Esophagus squamous epithelium (tissue), 4 donors: ENCODE measurements at regions not wholly inside any gene's neighbourhood (a gene's known extent, or its start where the extent isn't known, plus 50 kb on each side); places are given as distances from the start of the nearest gene placed in this dataset.

Source experiments
- POLR2A ChIP-seq, 4 donors: fragments of 450-650 bp; IDR thresholded peaks; one replicate each; pipeline ENCODE4 v1.6.1; 2017; ENCODE audit warnings: antibody characterized with exemption in 4 of 4, mild to moderate bottlenecking in 4 of 4, moderate library complexity in 3 of 4
- TF ChIP-seq, protein P1 (sequence below), 6 experiments: fragments of 450-650 bp in 4 of 6; fragments of 200-600 bp in 2 of 6; sonication (generic) in 2 of 6; IDR thresholded peaks; one replicate each; pipeline ENCODE4 v1.5.1; 2016 to 2019; ENCODE audit warnings: antibody characterized with exemption in 6 of 6, mild to moderate bottlenecking in 4 of 6, moderate library complexity in 4 of 6

DNA sequence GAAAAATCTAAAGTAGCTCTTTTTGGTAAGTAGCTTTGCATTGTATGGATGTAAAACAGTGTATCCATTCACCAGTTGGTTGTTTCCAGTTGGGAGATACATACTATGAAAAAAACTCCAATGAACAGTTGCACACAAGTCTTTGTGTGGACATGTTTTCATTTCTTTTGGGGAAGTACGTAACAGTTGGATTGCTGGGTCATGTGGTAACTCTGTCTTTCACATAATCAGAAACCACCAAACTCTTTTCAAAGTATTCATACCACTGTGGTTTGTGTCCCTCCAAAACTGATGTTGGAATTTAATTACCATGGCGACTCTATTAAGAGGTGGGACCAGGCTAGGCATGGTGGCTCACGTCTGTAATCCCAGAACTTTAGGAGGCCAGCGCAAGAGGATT lies 58.9 kb upstream of the RESF1 start:
- TF ChIP-seq, protein P1, sequence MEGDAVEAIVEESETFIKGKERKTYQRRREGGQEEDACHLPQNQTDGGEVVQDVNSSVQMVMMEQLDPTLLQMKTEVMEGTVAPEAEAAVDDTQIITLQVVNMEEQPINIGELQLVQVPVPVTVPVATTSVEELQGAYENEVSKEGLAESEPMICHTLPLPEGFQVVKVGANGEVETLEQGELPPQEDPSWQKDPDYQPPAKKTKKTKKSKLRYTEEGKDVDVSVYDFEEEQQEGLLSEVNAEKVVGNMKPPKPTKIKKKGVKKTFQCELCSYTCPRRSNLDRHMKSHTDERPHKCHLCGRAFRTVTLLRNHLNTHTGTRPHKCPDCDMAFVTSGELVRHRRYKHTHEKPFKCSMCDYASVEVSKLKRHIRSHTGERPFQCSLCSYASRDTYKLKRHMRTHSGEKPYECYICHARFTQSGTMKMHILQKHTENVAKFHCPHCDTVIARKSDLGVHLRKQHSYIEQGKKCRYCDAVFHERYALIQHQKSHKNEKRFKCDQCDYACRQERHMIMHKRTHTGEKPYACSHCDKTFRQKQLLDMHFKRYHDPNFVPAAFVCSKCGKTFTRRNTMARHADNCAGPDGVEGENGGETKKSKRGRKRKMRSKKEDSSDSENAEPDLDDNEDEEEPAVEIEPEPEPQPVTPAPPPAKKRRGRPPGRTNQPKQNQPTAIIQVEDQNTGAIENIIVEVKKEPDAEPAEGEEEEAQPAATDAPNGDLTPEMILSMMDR (IDR thresholded peaks at IDR 0.05) = no peak
- TF ChIP-seq POLR2A (IDR thresholded peaks at IDR 0.05) = no peak
